Testis (tissue), 2 donors: ENCODE measurements at regions not wholly inside any gene's neighbourhood (a gene's known extent, or its start where the extent isn't known, plus 50 kb on each side); places are given as distances from the start of the nearest gene placed in this dataset.
"Not testable (repeated sequence)": the region's sequence is repeated elsewhere in the genome, so short reads cannot be mapped to it uniquely, and the experiment has no call there.

ENCODE experiments used
- CTCF ChIP-seq, 3 experiments: fragments of 450-650 bp in 2 of 3; fragments of 200-600 bp in 1 of 3; sonication (generic) in 1 of 3; IDR thresholded peaks; one replicate each; pipeline ENCODE4 v1.5.1; 2016 to 2019; ENCODE audit warnings: antibody characterized with exemption in 3 of 3, mild to moderate bottlenecking in 2 of 3, moderate library complexity in 1 of 3
- POLR2A ChIP-seq: fragments of 450-650 bp; IDR thresholded peaks from one replicate; pipeline ENCODE4 v1.6.1; 2017; ENCODE audit warnings: antibody characterized with exemption, mild to moderate bottlenecking, moderate library complexity

- TF ChIP-seq POLR2A; CTCF (IDR thresholded peaks at IDR 0.05): not testable (repeated sequence)
Observed at GRCh38 chr15:44830692-44831408, 94.5 kb downstream of the TRIM69 start.
